RKO (cell line): ENCODE measurements at regions not wholly inside any gene's neighbourhood (a gene's known extent, or its start where the extent isn't known, plus 50 kb on each side); places are given as distances from the start of the nearest gene placed in this dataset.
A peak's percentile ranks its signal among the peaks of the same experiment; 100 is the strongest.

Source experiments
- DNase-seq: peaks from one replicate; pipeline ENCODE4 v3.0.0-alpha.2; 2016; ENCODE audit warnings: low spot score

DNA sequence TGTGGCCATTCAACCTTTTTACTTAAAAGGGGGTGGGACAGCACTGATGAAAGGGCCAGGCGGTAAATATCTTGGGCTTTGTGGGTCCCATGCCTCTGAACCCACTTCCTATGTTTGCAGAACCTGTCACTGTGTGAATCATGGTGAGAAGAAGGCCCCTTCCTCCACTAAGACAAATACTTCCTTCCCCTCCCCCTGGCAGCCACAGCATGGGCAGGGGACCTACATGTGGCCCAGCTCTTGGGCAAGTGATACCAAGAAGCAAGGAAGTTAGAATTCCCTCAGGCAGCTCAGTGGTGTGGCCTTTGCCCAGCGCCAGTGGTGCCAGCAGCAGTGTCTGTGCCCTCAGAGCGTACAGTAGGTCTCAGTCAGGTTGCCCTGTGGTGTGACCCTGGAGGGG is 168.6 kb downstream of the TRIM33 start:
- DNase-seq, result no peak

DNA sequence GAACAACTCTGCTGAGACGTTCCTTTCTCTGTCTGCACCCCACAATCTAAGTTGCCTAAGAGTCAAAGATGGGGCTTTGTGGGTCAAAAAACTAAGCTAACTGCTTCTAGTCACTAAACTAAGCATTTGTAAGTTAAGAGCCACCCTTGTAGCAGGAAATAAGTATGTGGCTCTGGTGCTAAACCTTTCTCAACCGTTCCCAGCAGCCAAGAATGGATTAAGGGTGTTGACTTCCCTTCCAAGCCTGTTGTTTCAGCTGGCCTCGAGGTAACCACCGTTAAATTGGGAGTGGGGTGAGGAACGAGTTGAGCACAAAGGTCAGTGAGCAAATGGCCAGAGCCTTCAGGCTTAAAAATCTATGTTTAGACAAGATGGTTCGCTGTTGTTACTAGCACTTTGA is 169.1 kb downstream of the TRIM33 start:
- DNase-seq, result no peak

DNA sequence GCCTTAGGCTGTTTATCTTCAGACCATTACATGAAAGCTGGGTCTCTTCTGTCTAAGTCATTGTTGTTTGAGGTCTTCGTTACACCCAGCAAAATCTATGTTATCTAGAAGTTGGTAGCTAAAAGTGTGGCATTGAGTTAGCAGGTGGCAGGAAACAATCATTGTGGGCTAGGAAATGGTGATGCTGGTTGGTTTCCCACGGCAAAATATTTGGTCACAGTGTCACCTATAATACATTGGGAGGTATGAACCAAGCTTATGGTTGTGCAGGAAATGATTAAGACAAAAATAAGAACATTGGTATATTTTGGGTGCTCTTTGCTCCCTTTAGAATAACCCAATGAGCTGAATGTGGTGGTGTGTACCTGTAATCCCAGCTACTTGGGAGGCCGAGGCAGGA is 169.7 kb downstream of the TRIM33 start:
- DNase-seq, result no peak

DNA sequence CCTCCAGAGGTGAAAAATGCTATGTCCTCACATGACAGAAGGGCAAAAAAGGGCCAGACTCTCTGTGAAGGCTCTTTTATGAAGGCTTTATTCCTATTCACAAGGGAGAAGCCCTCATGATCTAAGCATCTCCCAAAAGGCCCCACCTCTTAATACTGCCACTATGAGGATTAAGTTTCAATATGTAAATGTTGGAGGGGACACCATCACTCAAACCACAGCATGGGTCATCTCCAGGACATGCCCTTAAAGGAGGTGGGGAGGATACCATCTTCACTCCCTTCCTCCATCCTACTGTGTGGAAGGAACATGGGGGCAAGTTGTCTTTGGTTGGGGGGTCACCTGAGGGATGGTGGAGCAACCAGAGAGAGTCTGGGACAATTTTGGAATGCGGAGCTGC is 170.1 kb downstream of the TRIM33 start:
- no peak for DNase-seq

DNA sequence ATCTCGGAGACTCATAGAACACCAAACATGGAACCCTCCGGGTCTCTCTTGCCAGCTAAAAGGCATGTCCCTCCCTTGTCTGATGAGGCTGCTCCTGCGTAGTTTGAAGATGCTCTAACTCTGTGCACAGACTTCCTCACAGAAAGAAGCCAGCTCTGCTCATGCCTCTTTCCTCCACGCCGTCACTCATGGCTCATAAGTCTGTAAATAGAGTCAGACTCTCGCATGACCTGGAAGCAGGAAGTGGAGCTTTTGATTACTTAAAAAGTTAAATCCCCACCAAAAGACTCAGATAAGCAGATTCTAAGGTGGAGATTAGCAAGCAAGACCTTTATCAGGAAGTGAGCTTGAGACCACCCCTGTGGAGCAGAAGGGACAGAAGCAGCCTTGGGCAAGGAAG is 171.6 kb downstream of the TRIM33 start:
- DNase-seq, result no peak

DNA sequence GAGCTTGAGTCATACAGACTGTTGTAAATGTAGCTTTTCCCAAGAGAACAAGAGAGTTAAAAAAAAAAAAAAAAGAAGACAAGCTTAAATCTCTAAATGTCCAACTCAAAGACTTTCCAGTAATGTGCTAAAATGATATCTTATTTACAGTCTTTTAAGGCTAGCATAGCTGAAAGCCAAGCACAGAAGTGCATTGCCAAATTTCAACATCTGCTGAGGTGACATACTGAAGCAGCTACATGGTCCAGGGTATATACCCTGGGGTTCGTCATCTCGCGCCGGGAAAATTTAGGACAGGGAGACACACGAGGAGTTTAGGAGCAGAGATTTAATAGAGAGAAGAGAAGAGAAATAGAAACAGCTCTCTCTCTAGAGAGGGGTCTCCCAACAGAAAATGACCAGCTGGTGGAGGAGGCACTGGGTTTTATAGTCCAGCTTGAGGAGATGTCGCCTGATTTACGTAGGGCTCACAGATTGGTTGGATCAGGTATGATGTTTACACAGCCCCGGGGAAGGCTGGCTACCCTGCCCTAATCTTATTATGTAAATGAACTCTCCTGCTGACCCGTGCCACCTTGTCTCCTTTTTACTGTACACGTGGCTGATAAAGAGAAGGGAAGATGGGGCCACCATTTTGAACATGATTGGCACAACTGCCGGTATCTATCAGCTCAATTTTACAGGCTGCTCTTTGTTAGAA is 172.7 kb downstream of the TRIM33 start:
- no peak for DNase-seq

DNA sequence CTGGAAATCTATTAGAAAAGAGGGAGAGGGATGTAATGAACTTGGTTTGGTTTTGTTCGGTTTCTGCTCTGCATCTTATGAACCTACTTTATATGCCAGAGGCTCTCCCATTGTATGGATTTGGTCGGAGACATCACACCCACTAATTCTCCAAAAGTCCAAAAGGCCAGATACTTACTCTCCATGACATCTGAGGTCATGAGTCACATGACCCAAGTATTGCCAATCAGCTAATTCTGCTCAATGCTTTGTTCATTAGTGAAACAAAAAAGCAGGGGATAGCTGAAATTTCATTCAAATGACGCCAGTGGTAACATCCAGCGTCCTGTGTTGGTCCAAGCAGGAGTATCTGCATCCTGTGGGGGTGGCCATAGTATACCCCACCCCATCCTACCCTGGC is 173.6 kb downstream of the TRIM33 start:
- DNase-seq, result no peak

DNA sequence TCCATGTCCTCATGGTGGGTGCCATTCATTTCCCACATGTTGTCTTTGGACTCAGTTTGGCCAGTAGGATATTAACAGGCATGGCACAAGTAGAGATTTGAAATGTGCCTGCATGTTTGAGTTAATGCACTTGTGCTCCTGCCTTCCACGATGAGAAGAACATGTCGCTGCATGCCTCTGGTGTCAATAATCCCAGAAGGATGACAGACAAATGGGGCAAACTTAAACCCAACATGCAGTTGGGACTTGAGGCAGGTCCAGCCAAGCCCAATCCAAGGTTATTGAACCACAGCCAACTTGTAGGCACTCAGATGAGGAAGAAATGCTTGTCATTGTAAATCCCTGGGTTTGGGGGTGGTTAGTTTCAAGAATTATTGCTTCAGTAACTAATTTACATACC is 174.6 kb downstream of the TRIM33 start:
- DNase-seq, result no peak

DNA sequence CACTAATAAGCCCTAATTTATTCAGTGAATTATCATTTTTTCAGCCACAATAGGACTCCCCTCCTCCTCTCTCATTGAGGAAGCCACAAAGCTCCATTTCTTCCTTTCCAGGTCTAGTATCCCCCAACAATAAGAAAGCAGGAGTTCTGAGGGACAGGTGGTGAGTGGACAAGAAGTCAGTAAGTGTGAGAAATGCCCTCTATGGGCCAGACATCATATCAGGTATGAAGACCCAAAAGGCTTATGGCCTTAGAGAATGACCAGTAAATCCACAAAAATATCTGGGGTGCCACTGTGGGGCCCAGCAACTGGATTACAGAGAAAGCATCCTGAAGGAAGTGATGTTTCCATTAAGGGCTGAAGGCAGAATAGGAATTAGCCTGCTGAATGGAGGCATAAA is 175.7 kb downstream of the TRIM33 start:
- DNase-seq, result no peak

DNA sequence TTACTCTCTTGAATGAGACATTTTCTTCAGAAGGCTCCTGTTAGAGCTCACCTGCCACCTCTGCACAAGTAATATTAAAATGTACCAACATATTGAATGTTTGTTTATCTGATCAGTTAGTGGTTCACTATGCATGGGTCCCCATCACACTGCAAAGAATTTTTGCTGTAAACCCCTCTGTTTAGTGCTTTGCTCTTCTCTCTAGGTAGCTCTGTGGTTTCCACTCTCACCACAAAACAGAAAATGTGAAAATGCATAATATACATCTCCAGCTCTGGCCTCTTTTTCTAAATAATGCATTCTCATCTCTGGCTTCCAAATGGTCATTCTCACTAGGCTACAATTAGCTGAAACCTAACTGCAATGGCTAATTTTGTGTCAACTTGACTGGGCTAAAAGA is 176.7 kb downstream of the TRIM33 start:
- no peak for DNase-seq

DNA sequence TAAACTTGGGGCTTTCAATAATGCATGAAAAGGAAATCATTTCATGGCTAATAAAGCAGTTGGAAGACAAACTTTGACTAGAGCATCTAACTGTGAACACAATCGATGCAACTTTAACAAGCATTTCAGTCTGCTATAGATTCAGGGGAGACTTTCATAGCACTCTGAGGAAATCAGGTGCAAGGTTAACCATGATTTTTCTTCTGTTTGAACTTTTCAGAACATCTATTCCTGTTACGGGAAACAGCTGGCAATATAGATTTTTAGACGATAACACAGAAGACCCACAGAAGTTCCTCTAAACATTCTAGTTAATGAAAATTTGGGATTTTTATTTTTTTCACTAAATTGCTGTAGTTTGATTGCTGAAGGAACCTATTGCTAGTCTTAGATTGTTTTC is 177.3 kb downstream of the TRIM33 start:
- DNase-seq, result no peak

DNA sequence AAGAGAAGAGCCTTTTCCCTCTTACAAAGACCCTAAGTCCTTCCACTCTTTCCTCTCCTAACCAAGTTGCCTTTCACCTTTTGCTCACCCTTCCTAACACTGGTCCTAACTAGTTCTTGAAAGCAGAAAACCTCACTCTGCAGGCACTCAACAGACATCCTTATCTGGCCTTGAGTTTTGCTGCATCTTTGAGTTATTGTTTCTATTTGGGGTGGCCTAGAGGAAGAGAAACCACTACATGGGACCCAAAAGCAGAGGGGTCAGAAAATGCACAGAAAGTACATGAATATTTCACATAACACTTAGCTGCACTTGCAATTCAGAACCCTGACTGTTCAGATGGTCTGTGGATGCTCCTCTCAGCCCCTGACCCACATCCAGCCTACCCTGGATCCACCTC is 178.3 kb upstream of the SYT6 start:
- no peak for DNase-seq

DNA sequence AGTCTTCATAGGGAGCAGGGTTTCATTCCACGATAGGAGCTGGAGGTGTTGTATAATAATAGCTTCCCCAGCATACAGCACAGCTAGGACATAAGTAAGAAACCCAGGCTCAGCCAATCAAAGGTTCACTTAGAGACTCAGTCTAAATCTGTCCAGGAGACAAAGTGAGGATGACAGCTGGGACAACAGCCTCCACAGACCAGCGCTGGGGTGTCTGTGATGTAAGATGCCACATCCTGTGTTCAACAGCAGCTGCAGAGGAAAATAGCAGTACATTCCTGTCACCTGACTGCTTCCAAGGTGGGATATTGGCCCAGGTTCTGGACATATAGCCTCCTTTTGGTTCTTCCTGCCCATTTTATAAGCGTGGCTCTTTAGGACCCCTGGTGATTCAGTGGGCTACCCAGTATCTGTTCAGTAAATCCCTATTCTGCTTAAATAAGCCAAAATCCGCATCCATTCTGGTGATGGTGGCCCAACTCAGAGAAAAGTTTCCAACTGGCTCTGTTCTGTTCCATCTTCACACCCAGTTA is 176.8 kb upstream of the SYT6 start:
- no peak for DNase-seq

DNA sequence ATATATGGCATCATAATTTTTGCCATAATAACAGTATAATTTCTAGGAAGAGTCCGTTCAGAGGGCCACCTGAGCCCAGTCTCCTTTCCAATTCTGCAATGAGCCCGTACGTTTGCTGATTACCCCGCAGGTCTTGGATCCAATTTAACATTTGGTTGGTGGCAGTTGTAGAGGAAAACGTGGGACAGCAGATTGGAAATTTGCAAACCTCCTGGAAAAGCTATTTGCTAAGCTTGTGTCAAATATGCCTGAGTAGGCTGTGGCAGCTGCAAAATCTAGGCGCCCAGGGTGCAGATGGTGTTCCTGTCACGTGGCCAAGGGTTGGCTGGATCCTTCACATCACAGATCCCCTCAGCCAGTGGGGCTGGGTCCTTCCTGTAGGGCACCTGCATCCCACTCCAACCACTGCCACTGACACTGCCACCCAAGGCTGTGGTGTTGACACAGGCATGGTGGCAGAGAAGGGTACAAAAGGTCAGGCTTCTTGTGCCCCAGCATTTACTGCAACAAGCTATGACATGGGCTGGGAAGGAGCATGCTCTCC is 174.8 kb upstream of the SYT6 start:
- no peak for DNase-seq

DNA sequence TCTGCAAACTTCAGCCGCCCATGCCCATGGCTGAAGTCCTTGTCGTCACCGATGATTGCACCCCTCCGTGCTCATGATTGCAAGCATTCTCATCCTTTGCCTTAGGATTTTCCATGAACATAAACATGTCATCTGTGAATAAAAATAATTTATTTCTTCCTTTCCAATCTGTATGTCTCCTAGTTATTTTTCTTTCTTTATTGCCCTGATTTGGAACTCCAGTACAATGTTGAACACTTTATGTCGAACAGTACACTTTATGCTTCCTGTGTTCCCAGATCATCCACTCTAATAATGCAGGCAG is 170.9 kb upstream of the SYT6 start:
- no peak for DNase-seq

DNA sequence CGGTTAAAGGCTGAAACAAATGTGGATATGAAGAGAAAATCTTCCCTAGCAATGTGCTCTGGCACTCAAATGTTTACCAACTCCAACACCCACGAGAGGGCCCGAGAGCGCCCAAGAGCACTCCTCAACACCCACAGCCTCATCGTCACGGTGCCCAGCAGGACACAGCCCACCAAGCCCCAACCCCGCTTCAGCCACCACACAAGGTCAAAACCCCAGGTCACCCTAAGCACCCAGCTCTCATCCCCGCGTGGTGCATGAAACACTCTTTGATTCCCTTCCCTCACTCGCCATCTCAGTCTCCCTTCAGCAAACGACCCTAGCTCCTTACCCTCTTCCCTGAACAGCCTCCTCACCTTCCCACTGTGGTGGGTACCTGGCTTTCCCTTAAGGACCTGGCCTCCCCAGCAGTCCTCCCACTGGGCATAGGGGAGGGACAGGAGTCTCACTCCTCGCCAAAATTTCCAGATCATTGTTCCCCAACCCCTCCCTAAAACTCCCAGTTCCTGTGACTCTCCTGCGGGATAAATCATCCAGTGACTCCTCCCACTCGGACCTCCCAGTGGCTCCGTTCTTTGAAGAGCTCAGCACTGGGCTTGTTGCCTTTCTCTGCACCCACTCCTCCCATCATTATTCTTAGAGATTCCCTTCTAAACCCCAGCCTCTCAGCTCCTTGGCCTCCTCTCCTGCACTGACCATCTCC is 170.4 kb upstream of the SYT6 start:
- no peak for DNase-seq

DNA sequence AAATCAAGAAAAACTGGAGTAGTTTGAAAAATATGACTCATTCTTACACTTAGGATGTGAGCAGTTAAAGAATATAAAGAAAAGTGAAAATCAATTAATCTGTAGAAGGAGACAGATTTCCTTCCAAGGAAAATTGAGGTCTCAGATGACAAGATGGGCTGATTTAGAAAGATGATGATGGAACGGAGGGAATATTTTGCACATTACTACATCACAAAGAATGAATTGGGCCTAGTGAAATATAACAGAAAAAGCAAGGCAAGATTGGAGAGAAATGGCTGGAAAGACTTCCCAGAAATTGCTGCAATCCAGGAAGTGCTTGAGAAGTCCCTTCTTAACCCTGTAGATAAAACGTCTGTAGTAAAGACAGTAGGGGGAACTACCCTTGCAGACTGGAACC is 169.1 kb upstream of the SYT6 start:
- DNase-seq, result no peak

DNA sequence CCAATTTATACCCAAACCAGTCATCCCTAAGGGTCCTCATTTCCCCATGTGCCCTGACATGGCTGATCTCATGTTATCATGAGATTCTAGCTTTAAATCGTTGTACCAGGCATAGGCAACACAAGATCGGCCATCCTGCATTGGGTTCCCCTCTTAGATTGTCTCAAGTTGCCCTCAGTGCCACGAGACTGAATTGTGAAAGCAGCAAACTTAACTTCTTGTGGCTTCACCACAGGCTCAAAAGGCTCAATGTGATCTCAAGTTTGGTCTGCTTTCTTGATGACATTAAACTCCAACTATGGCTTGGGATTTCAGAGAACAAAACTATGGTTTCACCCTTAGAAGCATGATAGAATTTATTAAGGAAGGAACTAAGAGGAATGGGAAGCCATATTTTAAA is 168.5 kb upstream of the SYT6 start:
- no peak for DNase-seq

DNA sequence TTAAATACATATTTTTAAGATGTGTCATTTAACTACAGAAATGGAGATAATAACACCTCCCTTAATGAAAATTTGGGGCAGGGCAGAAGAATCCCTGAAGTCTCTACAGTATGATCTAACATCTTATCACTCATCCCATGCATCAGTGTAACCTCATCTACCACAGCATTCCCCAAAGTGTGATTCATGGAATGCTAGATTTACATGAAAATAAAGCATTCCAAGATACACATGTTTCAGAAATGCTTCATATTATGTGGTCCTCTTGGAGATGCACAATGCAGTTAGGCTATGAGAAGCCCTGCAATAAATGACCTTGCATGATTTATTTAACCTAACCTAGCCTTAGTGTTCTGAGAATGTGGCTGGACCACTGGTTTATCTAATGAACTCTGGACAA is 166.9 kb upstream of the SYT6 start:
- DNase-seq, result peak; percentile 67

DNA sequence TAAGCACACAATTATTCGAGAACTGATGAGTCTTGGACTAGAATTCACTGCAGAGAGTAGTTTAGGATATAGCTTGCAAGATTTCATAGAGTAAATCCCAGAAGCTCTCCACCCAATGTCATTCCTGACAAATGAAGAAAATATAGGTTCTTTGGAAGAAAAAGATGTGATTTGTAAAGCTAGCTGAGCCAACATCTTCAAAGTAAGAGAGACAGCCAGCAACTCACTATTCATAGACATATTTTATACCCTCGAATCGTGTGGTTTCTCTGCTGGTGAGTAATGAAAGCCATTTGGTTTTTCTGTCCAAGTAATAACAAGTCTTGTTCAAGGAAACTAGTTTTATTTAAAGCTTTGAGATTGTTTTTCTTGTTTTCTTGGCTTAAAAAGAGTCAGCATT is 165.7 kb upstream of the SYT6 start:
- no peak for DNase-seq

DNA sequence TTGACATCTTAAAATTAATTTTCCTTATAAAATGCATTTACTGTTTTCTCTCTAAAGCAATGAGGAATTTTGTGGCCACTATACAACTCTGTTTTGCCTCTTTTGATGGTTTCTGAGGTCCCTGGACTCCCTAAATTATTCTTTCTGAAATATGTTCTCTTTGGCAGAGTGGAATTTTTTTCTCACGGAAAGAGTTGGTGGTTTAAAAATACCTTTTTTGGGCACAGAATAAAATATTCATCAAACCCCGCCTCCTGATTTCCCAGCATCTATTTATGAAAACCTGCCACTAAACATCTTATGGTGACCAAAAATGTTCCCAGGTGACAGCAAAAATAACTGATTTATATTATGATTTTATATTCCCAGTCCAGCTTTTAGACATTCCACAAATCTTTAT is 165.3 kb upstream of the SYT6 start:
- DNase-seq, result no peak

DNA sequence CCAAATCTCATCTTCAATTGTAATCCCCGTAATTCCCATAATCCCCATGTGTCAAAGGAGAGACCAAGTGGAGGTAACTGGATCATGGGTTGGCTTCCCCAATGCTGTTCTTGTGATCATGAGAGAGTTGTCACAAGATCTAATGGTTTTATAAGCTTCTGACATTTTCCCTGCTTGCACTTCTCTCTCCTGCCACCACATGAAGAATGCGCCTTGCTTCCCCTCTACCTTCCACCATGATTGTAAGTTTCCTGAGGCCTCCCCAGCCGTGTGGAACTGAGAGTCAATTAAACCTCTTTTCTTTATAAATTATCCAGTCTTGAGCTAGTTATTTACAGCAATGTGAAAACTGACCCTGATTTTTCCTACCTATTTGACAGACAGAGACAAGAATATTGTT is 162.5 kb upstream of the SYT6 start:
- no peak for DNase-seq

DNA sequence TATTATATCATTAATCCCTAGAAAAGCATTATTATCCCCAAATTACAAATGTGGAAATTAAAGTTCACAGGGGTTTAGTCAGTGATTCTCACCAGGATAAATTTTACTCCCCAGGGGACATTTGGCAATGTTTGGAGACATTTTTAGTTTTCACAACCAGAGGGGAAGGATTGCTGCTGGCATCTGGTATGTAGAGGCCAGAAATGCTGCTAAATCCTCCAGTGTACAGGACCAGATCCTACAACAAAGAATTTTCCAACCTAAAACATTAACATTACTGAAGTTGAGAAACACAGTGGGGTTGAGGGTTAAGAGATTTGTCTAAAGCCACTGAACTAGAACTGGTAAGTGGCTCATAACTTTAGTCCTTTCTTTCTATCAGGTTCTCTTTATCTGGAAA is 162.0 kb upstream of the SYT6 start:
- no peak for DNase-seq

DNA sequence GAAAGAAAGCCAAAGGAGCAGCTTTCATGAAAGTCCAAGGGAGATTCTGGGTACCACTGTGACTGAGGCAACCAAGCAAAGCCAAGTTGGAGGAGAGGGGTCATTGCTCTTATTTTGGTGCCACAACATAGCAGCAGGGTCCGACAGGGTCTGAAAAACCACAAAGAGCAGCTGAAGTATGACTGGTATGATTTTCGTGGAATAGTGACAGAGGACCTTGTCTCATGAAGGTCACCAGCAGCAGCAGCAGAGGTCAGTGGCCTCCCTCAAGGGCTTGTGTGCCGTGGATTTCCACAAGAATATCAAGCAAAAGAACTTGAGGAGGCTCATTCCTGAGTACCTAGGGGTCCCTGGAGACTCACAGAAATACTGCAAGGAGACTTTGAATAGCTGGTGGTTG is 160.9 kb upstream of the SYT6 start:
- no peak for DNase-seq
